Adrenal gland (tissue), 9 donors: ENCODE measurements at regions not wholly inside any gene's neighbourhood (a gene's known extent, or its start where the extent isn't known, plus 50 kb on each side); places are given as distances from the start of the nearest gene placed in this dataset.

Source experiments
- DNase-seq, 7 donors: peaks; one replicate each; pipeline ENCODE4 v3.0.0-alpha.2; 2019 to 2020
- H3K27ac ChIP-seq, 5 donors: fragments of 200-600 bp; sonication (generic) in 4 of 5; 1 replicate in 3 of 5; 2 replicates in 2 of 5; pipeline versions ENCODE4 v1.5.1 to v1.8.0; 2016 to 2020; ENCODE audit warnings: mild to moderate bottlenecking in 1 of 5
- H3K27me3 ChIP-seq: fragments of 200-600 bp; 2 replicates; pipeline ENCODE4 v1.8.0; 2021
- H3K36me3 ChIP-seq, 2 donors: fragments of 200-600 bp; replicated peaks in 1 of 2; 1 replicate in 1 of 2; 2 replicates in 1 of 2; pipeline versions ENCODE4 v1.5.1 to v1.8.0; 2018 to 2022
- H3K4me1 ChIP-seq, 2 donors: fragments of 200-600 bp; replicated peaks in 1 of 2; 1 replicate in 1 of 2; 2 replicates in 1 of 2; pipeline versions ENCODE4 v1.5.1 to v1.8.0; 2018 to 2021
- H3K4me3 ChIP-seq, 4 donors: fragments of 200-600 bp; sonication (generic) in 3 of 4; one replicate each; pipeline ENCODE4 v1.5.1; 2016 to 2018
- H3K9me3 ChIP-seq, 3 donors: fragments of 200-600 bp; sonication (generic) in 1 of 3; replicated peaks in 1 of 3; 1 replicate in 2 of 3; 2 replicates in 1 of 3; pipeline versions ENCODE4 v1.5.1 to v1.8.0; 2016 to 2021
- CTCF ChIP-seq, 6 experiments: fragments of 450-650 bp in 4 of 6; fragments of 200-600 bp in 2 of 6; sonication (generic) in 1 of 6; IDR thresholded peaks; 1 replicate in 5 of 6; 2 replicates in 1 of 6; pipeline versions ENCODE4 v1.5.1 to v1.8.0; 2016 to 2021; ENCODE audit warnings: antibody characterized with exemption in 6 of 6, mild to moderate bottlenecking in 2 of 6, moderate library complexity in 1 of 6
- POLR2A ChIP-seq, 2 donors: fragments of 450-650 bp; IDR thresholded peaks; one replicate each; pipeline ENCODE4 v1.6.1; 2017; ENCODE audit warnings: antibody characterized with exemption in 2 of 2, mild to moderate bottlenecking in 2 of 2, moderate library complexity in 1 of 2
- WGBS, 4 donors: extraction: QIAGEN DNeasy Blood & Tissue Kit in 2 of 4; methylation state at CpG; one replicate each; pipeline versions ENCODE4 v1.1.5 to v1.1.7; 2013 to 2017; 5-methylcytosine and 5-hydroxymethylcytosine counted together
- intact Hi-C, 2 donors: fragments of 100-400 bp; cut with DNase I; formaldehyde crosslinking; loops; one replicate each; pipeline versions ENCODE4 v1.14.1 to v1.15.0; 2022 to 2023
- donor health status: healthy with polysubstance abuse.
- donor health status: Bipolar disorder and iron deficiency.
- donor health status: DM: yes; HTN: yes; CAD: no.
- donor health status: DM: no; HTN: no; CAD: no.
- donor health status: DM: no; HTN: no; CAD: no.

DNA sequence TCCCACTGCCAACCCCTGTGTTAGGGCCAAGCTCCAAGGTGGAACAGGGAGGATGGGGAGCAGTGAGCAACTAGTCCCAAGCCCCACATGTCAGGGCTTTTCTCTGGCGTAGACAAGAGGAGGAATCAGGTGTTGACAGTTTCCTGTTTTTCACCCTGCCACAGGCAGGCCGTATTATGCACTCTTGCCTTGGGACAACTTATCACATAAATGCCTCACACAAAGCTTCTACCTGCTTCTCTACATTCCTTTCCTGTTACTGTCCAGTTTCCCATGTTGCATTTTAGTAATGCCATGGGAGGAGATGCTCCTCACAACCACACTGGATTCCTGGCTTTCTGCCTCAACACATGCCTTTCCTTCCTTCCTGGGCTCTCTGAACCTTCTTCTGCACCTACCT is 381.2 kb upstream of the ATP11B start:
- intact Hi-C loops: no loop called here
- Histone ChIP-seq H3K9me3 (no peaks in the 10 kb centered on the region), H3K4me1 (no peaks in the 10 kb centered on the region), H3K27me3 (no peaks in the 10 kb centered on the region), H3K36me3 (no peaks in the 10 kb centered on the region), H3K4me3 (no peak overlapping the region), H3K27ac (no peak overlapping the region)
- DNase-seq: no peak
- 49 to 72% (median 58%) methylated on average over 2 of the region's 2 CpGs for WGBS, 4 donors
- TF ChIP-seq CTCF (IDR thresholded peaks at IDR 0.05) (no peak), POLR2A (IDR thresholded peaks at IDR 0.05) (no peak)

DNA sequence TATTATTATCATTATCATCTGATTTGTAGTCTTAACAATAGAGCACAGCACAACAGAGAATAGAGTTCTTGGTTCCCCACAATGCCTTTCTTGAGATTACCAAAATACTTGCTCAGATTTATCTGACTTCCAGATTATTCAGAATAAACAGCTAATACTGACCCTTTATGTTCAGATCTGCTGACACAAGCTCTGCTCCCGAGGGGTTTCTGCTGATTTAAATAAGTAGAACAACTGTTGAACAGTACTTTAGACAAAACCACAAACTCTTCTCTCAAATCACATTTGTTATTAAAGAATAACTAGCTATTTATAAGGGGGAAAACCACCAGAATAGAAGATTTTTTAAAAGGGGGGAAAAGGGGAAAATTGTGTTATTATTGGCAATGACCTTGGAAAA is 380.2 kb upstream of the ATP11B start:
- Histone ChIP-seq H3K27me3 (no peaks in the 10 kb centered on the region), H3K4me1 (no peaks in the 10 kb centered on the region), H3K4me3 (no peak overlapping the region), H3K27ac (no peak overlapping the region), H3K36me3 (no peaks in the 10 kb centered on the region), H3K9me3 (no peaks in the 10 kb centered on the region)
- no peak for TF ChIP-seq CTCF (IDR thresholded peaks at IDR 0.05)
- no peak for TF ChIP-seq POLR2A (IDR thresholded peaks at IDR 0.05)
- intact Hi-C loops: no loop called here
- DNase-seq: no peak
- WGBS, 4 donors: 47 to 60% (median 58%) methylated on average over 1 of the region's 1 CpG

- H3K9me3 ChIP-seq: no peaks in the 10 kb centered on the region
- no peak overlapping the region for H3K4me3 ChIP-seq
- no peaks in the 10 kb centered on the region for H3K27me3 ChIP-seq
- no peaks in the 10 kb centered on the region for H3K36me3 ChIP-seq
- intact Hi-C loops: no loop called here
- DNase-seq: no peak
- no peak for TF ChIP-seq POLR2A (IDR thresholded peaks at IDR 0.05)
- no peak for TF ChIP-seq CTCF (IDR thresholded peaks at IDR 0.05)
- H3K27ac ChIP-seq: no peak overlapping the region
- H3K4me1 ChIP-seq: no peaks in the 10 kb centered on the region
- WGBS, 4 donors: 44 to 60% (median 55%) methylated on average over 1 of the region's 1 CpG
Observed at GRCh38 chr3:182413682-182414081, 379.6 kb upstream of the ATP11B start.

DNA sequence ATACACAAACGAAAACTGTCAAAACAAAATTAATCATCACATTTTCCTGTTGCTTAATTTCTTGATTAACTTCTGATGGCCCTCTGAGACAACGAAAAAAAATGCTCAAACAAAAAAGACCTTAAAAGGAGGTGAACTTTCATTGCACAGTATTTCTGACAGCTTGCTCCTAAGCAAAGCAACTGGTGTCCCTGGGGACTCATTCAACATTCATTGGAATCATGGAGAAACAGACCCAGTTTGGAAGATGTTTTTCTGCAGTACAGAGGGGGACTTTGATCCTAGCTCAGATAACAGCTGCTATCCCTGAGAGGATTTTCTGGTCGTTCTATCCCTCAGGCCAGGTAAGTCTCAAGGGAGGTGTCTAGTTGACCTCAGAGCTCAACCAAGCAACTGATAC is 378.7 kb upstream of the ATP11B start:
- no peak for DNase-seq
- WGBS, 4 donors: 17 to 28% (median 21%) methylated on average over 3 of the region's 3 CpGs
- H3K36me3 ChIP-seq: no peaks in the 10 kb centered on the region
- H3K27me3 ChIP-seq: no peaks in the 10 kb centered on the region
- no peaks in the 10 kb centered on the region for H3K4me1 ChIP-seq
- H3K27ac ChIP-seq: no peak overlapping the region
- TF ChIP-seq POLR2A (IDR thresholded peaks at IDR 0.05) (no peak), CTCF (IDR thresholded peaks at IDR 0.05) (no peak)
- no peak overlapping the region for H3K4me3 ChIP-seq
- H3K9me3 ChIP-seq: no peaks in the 10 kb centered on the region
- intact Hi-C loops: no loop called here
